ENCODE measurements at regions not wholly inside any gene's neighbourhood (a gene's known extent, or its start where the extent isn't known, plus 50 kb on each side); places are given as distances from the start of the nearest gene placed in this dataset.

- TF ChIP-seq REST (IDR thresholded peaks at IDR 0.05), result no peak
- TF ChIP-seq JUND (IDR thresholded peaks at IDR 0.05), result no peak
- TF ChIP-seq CTCF (IDR thresholded peaks at IDR 0.05; ENCODE audit: low read depth, low read length, missing input control), result no peak
- no peak for TF ChIP-seq GABPA (IDR thresholded peaks at IDR 0.05 in 1 of 2, conservative IDR thresholded peaks at IDR 0.05 in 1 of 2)
- TF ChIP-seq MAX (IDR thresholded peaks at IDR 0.05), result no peak
- TF ChIP-seq ZBTB33 (IDR thresholded peaks at IDR 0.05), result no peak
- TF ChIP-seq RXRA (IDR thresholded peaks at IDR 0.05), result no peak
- no peak for TF ChIP-seq EGR1 (IDR thresholded peaks at IDR 0.05; ENCODE audit: low read depth in 2 of 2)
- no peak for TF ChIP-seq TAF1 (conservative IDR thresholded peaks at IDR 0.05)
- TF ChIP-seq YY1 (IDR thresholded peaks at IDR 0.05), result no peak
- TF ChIP-seq FOXA1 (IDR thresholded peaks at IDR 0.05), result no peak
- no peak for TF ChIP-seq SP1 (IDR thresholded peaks at IDR 0.05)
- TF ChIP-seq HNF4G (IDR thresholded peaks at IDR 0.05), result no peak
- TF ChIP-seq RAD21 (IDR thresholded peaks at IDR 0.05), result no peak
Measured at GRCh38 chr2:34808426-34808825, 1209.3 kb upstream of the FAM98A start.
